Neural crest cell (in vitro differentiated cells): ENCODE measurements at regions not wholly inside any gene's neighbourhood (a gene's known extent, or its start where the extent isn't known, plus 50 kb on each side); places are given as distances from the start of the nearest gene placed in this dataset.

Experiments used
- DNase-seq: peaks from one replicate; pipeline ENCODE4 v3.0.0; 2021; ENCODE audit warnings: low read depth, mixed read lengths, low spot score
- H3K27ac Mint-ChIP-seq: one replicate; pipeline ENCODE4 v1.8.0; 2021; ENCODE audit warnings: mild to moderate bottlenecking, mixed read lengths; ENCODE audit not compliant: unreplicated experiment
- H3K27me3 Mint-ChIP-seq: 2 replicates; pipeline ENCODE4 v1.8.0; 2021; ENCODE audit warnings: low read depth, mild to moderate bottlenecking, mixed read lengths
- H3K36me3 Mint-ChIP-seq: 2 replicates; pipeline ENCODE4 v1.8.0; 2021; ENCODE audit warnings: low read depth, mild to moderate bottlenecking, mixed read lengths
- H3K4me1 Mint-ChIP-seq: 2 replicates; pipeline ENCODE4 v1.8.0; 2021; ENCODE audit warnings: mixed read lengths
- H3K4me3 Mint-ChIP-seq: one replicate; pipeline ENCODE4 v1.8.0; 2021; ENCODE audit warnings: mild to moderate bottlenecking, mixed read lengths
- H3K9me3 Mint-ChIP-seq: 2 replicates; pipeline ENCODE4 v1.8.0; 2021; ENCODE audit warnings: mixed read lengths
- CTCF ChIP-seq: fragments of 200-600 bp; sonication (generic); conservative IDR thresholded peaks from 2 replicates; pipeline ENCODE4 v1.5.0; 2021; ENCODE audit warnings: antibody characterized with exemption, mild to moderate bottlenecking

- Mint-ChIP-seq H3K27me3 (no peaks in the 10 kb centered on the region), H3K9me3 (no peaks in the 10 kb centered on the region), H3K36me3 (peaks cover 11% of the 10 kb centered on the region), H3K4me1 (peaks cover 5% of the 10 kb centered on the region), H3K27ac (no peak overlapping the region), H3K4me3 (no peak overlapping the region)
- TF ChIP-seq CTCF, result no peak
- DNase-seq, result no peak
Measured at GRCh38 chr6:144823131-144823530, 538.0 kb downstream of the UTRN start.

- Mint-ChIP-seq H3K27ac (no peak overlapping the region), H3K36me3 (peaks cover 13% of the 10 kb centered on the region), H3K27me3 (no peaks in the 10 kb centered on the region), H3K4me3 (no peak overlapping the region), H3K4me1 (peaks cover 5% of the 10 kb centered on the region), H3K9me3 (no peaks in the 10 kb centered on the region)
- TF ChIP-seq CTCF, result no peak
- no peak for DNase-seq
Measured at GRCh38 chr6:144824018-144824417, 538.9 kb downstream of the UTRN start.

GRCh38 chr6:144834426-144835038 is 549.4 kb downstream of the UTRN start:
- no peak overlapping the region for H3K4me3 Mint-ChIP-seq
- H3K4me1 Mint-ChIP-seq, result no peaks in the 10 kb centered on the region
- peaks cover 13% of the 10 kb centered on the region for H3K36me3 Mint-ChIP-seq
- DNase-seq, result no peak
- no peaks in the 10 kb centered on the region for H3K27me3 Mint-ChIP-seq
- no peaks in the 10 kb centered on the region for H3K9me3 Mint-ChIP-seq
- TF ChIP-seq CTCF, result no peak
- H3K27ac Mint-ChIP-seq, result no peak overlapping the region

GRCh38 chr6:144835322-144835973 is 550.3 kb downstream of the UTRN start:
- Mint-ChIP-seq H3K27ac (no peak overlapping the region), H3K4me1 (peaks cover 1% of the 10 kb centered on the region), H3K4me3 (no peak overlapping the region), H3K36me3 (peaks cover 13% of the 10 kb centered on the region), H3K27me3 (no peaks in the 10 kb centered on the region), H3K9me3 (no peaks in the 10 kb centered on the region)
- no peak for DNase-seq
- no peak for TF ChIP-seq CTCF

GRCh38 chr6:144840619-144841018 is 555.5 kb downstream of the UTRN start:
- H3K27ac Mint-ChIP-seq, result peak overlapping the region; percentile 7
- no peak overlapping the region for H3K4me3 Mint-ChIP-seq
- TF ChIP-seq CTCF, result no peak
- H3K9me3 Mint-ChIP-seq, result no peaks in the 10 kb centered on the region
- H3K27me3 Mint-ChIP-seq, result no peaks in the 10 kb centered on the region
- H3K36me3 Mint-ChIP-seq, result peaks cover 4% of the 10 kb centered on the region
- peaks cover 9% of the 10 kb centered on the region for H3K4me1 Mint-ChIP-seq
- DNase-seq, result no peak
